HEK293T (cell line): ENCODE measurements at regions not wholly inside any gene's neighbourhood (a gene's known extent, or its start where the extent isn't known, plus 50 kb on each side); places are given as distances from the start of the nearest gene placed in this dataset.
"Not testable (repeated sequence)": the region's sequence is repeated elsewhere in the genome, so short reads cannot be mapped to it uniquely, and the experiment has no call there.

Source experiments
- FOXA1 ChIP-seq: fragments of 450-650 bp; IDR thresholded peaks from 2 replicates; pipeline ENCODE4 v1.6.1; 2016; ENCODE audit warnings: mild to moderate bottlenecking
- FOXM1 ChIP-seq: fragments of 450-650 bp; IDR thresholded peaks from 2 replicates; pipeline ENCODE4 v1.6.1; 2017; ENCODE audit warnings: mild to moderate bottlenecking, borderline replicate concordance
- HDGF ChIP-seq: fragments of 450-650 bp; IDR thresholded peaks from 2 replicates; pipeline ENCODE4 v1.6.1; 2017; ENCODE audit warnings: antibody characterized with exemption, borderline replicate concordance
- NFRKB ChIP-seq: fragments of 450-650 bp; IDR thresholded peaks from 2 replicates; pipeline ENCODE4 v1.6.1; 2016; ENCODE audit warnings: mild to moderate bottlenecking, moderate library complexity
- SUZ12 ChIP-seq: fragments of 450-650 bp; IDR thresholded peaks from 2 replicates; pipeline ENCODE4 v1.6.1; 2016; ENCODE audit warnings: mild to moderate bottlenecking

DNA sequence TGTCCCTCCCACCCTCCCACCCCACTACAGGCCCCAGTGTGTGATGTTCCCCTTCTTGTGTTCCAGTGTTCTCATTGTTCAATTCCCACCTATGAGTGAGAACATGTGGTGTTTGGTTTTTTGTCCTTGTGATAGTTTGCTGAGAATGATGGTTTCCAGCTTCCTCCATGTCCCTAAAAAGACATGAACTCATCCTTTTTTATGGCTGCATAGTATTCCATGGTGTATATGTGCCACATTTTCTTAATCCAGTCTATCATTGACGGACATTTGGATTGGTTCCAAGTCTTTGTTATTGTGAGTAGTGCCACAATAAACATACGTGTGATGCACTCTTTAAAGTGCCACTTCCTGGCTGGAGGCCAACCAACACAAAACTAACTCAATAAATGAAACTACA lies 112.7 kb downstream of the TENT5C start:
- TF ChIP-seq NFRKB, HDGF, SUZ12, FOXA1, FOXM1: not testable (repeated sequence)
